NCI-H1436 treated with DMSO at 0.1 percent for 48 hours (cell line): ENCODE measurements at regions not wholly inside any gene's neighbourhood (a gene's known extent, or its start where the extent isn't known, plus 50 kb on each side); places are given as distances from the start of the nearest gene placed in this dataset.
"Not testable (repeated sequence)": the region's sequence is repeated elsewhere in the genome, so short reads cannot be mapped to it uniquely, and the experiment has no call there.

ENCODE experiments used
- DNase-seq: peaks from one replicate; lab custom pipeline; 2025; lab: John Stamatoyannopoulos, UW

GRCh38 chr3:8143186-8143585 lies 358.4 kb upstream of the LMCD1 start:
- no peak for DNase-seq

- DNase-seq, result no peak
These were observed 356.0 kb upstream of the LMCD1 start for GRCh38 chr3:8145661-8146060.

- no peak for DNase-seq
These were observed 353.9 kb upstream of the LMCD1 start for GRCh38 chr3:8147711-8148110.

- no peak for DNase-seq
These were observed 348.7 kb upstream of the LMCD1 start for GRCh38 chr3:8152821-8153418.

- no peak for DNase-seq
These were observed 347.8 kb upstream of the LMCD1 start for GRCh38 chr3:8153800-8154199.

GRCh38 chr3:8154617-8155016 lies 347.0 kb upstream of the LMCD1 start:
- no peak for DNase-seq

- no peak for DNase-seq
These were observed 345.5 kb upstream of the LMCD1 start for GRCh38 chr3:8156138-8156537.

- no peak for DNase-seq
These were observed 344.8 kb upstream of the LMCD1 start for GRCh38 chr3:8156831-8157230.

- no peak for DNase-seq
These were observed 344.0 kb upstream of the LMCD1 start for GRCh38 chr3:8157640-8158039.

- no peak for DNase-seq
These were observed 337.5 kb upstream of the LMCD1 start for GRCh38 chr3:8164145-8164544.

GRCh38 chr3:8166014-8166413 lies 335.6 kb upstream of the LMCD1 start:
- DNase-seq, result no peak

GRCh38 chr3:8170971-8171508 lies 330.6 kb upstream of the LMCD1 start:
- no peak for DNase-seq

GRCh38 chr3:8173892-8174291 lies 327.7 kb upstream of the LMCD1 start:
- DNase-seq, result no peak

- DNase-seq, result not testable (repeated sequence)
These were observed 324.7 kb upstream of the LMCD1 start for GRCh38 chr3:8176759-8177483.

GRCh38 chr3:8178516-8178915 lies 323.1 kb upstream of the LMCD1 start:
- not testable (repeated sequence) for DNase-seq

- DNase-seq, result no peak
These were observed 318.7 kb upstream of the LMCD1 start for GRCh38 chr3:8182904-8183303.

GRCh38 chr3:8183627-8184026 lies 318.0 kb upstream of the LMCD1 start:
- DNase-seq, result no peak

- no peak for DNase-seq
These were observed 315.4 kb upstream of the LMCD1 start for GRCh38 chr3:8186213-8186612.

- DNase-seq, result no peak
These were observed 313.6 kb upstream of the LMCD1 start for GRCh38 chr3:8187996-8188395.

GRCh38 chr3:8189051-8189450 lies 312.6 kb upstream of the LMCD1 start:
- DNase-seq, result no peak

GRCh38 chr3:8191406-8191805 lies 310.2 kb upstream of the LMCD1 start:
- DNase-seq, result no peak

GRCh38 chr3:8197384-8197783 lies 304.2 kb upstream of the LMCD1 start:
- no peak for DNase-seq

- no peak for DNase-seq
These were observed 303.0 kb upstream of the LMCD1 start for GRCh38 chr3:8198605-8199004.

- no peak for DNase-seq
These were observed 300.6 kb upstream of the LMCD1 start for GRCh38 chr3:8200996-8201395.
